ENCODE measurements at regions not wholly inside any gene's neighbourhood (a gene's known extent, or its start where the extent isn't known, plus 50 kb on each side); places are given as distances from the start of the nearest gene placed in this dataset.

GRCh38 chr5:122691931-122692330, 82.9 kb upstream of the SNX2 start:
- no peak for TF ChIP-seq REST (IDR thresholded peaks at IDR 0.05; ENCODE audit: insufficient replicate concordance, low read depth)
- no peak for TF ChIP-seq CTCF (IDR thresholded peaks at IDR 0.05; ENCODE audit: insufficient read depth, low read length)
- no peak for TF ChIP-seq POLR2AphosphoS5 (IDR thresholded peaks at IDR 0.05; ENCODE audit: low read depth)
